Sigmoid colon (tissue), 3 donors: ENCODE measurements at regions not wholly inside any gene's neighbourhood (a gene's known extent, or its start where the extent isn't known, plus 50 kb on each side); places are given as distances from the start of the nearest gene placed in this dataset.

ENCODE experiments used
- CTCF ChIP-seq, 4 experiments: fragments of 450-650 bp in 3 of 4; fragments of 200-600 bp in 1 of 4; IDR thresholded peaks; one replicate each; pipeline ENCODE4 v1.5.1; 2016 to 2019; ENCODE audit warnings: antibody characterized with exemption in 4 of 4, mild to moderate bottlenecking in 3 of 4, moderate library complexity in 2 of 4
- POLR2A ChIP-seq, 2 donors: fragments of 450-650 bp; IDR thresholded peaks; one replicate each; pipeline ENCODE4 v1.6.1; 2016; ENCODE audit warnings: antibody characterized with exemption in 2 of 2, mild to moderate bottlenecking in 2 of 2, moderate library complexity in 2 of 2

GRCh38 chr21:22898051-22898665, 1899.9 kb downstream of the NCAM2 start:
- TF ChIP-seq CTCF (IDR thresholded peaks at IDR 0.05), result no peak
- TF ChIP-seq POLR2A (IDR thresholded peaks at IDR 0.05), result no peak
